Choroid plexus epithelial cell (primary cell): ENCODE measurements at regions not wholly inside any gene's neighbourhood (a gene's known extent, or its start where the extent isn't known, plus 50 kb on each side); places are given as distances from the start of the nearest gene placed in this dataset.

ENCODE experiments used
- DNase-seq: peaks from one replicate; pipeline ENCODE4 v3.0.0-alpha.2; 2010; ENCODE audit warnings: low read depth
- H3K4me3 ChIP-seq: 2 replicates; pipeline ENCODE4 v1.5.1; 2011; ENCODE audit warnings: low read depth, mild to moderate bottlenecking, control low read depth, low read length, moderate library complexity
- TF ChIP-seq, protein P1 (sequence below): conservative IDR thresholded peaks from 2 replicates; pipeline ENCODE4 v1.5.1; 2011; ENCODE audit warnings: low read depth, mild to moderate bottlenecking, control low read depth, inconsistent platforms, low read length, moderate library complexity

GRCh38 chr6:4280031-4280430 is 144.7 kb upstream of the ECI2 start:
- TF ChIP-seq, protein P1, sequence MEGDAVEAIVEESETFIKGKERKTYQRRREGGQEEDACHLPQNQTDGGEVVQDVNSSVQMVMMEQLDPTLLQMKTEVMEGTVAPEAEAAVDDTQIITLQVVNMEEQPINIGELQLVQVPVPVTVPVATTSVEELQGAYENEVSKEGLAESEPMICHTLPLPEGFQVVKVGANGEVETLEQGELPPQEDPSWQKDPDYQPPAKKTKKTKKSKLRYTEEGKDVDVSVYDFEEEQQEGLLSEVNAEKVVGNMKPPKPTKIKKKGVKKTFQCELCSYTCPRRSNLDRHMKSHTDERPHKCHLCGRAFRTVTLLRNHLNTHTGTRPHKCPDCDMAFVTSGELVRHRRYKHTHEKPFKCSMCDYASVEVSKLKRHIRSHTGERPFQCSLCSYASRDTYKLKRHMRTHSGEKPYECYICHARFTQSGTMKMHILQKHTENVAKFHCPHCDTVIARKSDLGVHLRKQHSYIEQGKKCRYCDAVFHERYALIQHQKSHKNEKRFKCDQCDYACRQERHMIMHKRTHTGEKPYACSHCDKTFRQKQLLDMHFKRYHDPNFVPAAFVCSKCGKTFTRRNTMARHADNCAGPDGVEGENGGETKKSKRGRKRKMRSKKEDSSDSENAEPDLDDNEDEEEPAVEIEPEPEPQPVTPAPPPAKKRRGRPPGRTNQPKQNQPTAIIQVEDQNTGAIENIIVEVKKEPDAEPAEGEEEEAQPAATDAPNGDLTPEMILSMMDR: no peak
- no peak for DNase-seq
- H3K4me3 ChIP-seq: no peak overlapping the region

DNA sequence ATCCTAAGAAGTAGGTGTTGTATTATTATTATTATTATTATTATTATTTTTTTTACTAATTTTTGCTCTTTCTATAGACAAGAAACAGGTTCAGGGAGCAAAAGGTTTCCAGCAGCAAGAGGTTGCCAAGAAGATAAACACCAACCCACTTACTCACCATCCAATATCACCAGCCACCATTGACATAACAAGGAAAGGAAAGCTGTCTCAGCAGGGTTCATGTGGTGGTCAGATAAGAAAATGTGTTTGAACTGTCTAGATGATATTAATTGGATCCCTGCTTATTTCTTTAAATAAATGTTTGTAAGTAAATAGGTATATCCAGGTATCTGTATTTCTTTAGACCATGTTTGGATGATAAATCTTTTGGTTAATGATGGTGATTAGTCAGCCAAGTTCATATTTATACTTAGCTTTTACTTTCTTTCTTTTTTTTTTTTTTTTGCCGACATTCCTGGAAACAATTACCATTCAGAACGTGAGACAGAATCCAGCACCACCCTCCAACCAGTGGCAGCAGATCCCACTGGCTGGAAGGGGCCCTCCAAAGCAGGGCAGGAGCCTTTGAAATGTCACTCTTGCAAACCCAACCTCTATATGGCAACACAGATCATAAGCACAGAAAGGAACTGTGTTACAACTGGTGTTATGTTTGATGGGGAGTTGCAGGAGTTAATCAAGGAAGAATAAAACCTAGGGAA is 139.2 kb upstream of the ECI2 start:
- TF ChIP-seq, protein P1: no peak
- no peak overlapping the region for H3K4me3 ChIP-seq
- DNase-seq: peak; percentile 61

DNA sequence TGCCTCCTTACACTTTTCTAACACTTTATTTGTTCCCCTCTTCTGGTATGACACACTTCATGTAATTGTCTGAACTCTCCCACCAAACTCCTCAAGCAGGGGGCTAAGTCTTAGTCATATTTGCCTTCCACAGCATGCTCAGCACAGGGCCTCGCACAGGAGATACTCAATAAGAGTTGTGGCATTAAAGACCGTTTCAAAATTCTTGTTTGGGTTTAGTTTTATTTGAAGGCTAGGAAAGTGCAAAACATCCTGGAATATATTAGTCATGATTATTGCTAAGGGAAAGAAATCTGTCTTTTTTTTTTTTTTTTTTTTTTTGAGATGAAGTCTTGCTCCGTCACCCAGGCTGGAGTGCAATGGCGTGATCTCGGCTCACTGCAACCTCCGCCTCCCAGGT is 137.6 kb upstream of the ECI2 start:
- H3K4me3 ChIP-seq: no peak overlapping the region
- TF ChIP-seq, protein P1: no peak
- DNase-seq: no peak

GRCh38 chr6:4271761-4272470 is 136.5 kb upstream of the ECI2 start:
- TF ChIP-seq, protein P1: no peak

DNA sequence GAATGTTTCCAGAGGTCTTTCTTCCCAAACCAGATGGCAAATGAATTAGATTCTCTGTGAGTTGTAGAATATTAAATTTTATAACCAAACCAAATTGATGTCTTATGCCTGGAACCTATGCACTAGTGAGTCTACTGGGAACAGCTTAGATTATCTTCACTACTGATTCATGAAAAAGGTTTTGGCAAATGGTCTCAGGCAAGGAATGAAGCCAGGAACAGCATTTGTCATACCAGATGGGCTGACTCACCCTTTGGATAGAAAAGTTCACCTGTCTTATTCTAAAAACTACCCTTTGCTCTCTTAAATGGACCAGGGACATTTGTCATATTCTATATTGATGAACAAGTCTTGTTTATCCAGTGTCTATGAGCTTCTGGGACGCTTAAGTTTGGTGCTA is 135.4 kb upstream of the ECI2 start:
- no peak overlapping the region for H3K4me3 ChIP-seq
- TF ChIP-seq, protein P1: no peak

More at GRCh38 chr6:4271761-4272470, 136.5 kb upstream of the ECI2 start:
- no peak overlapping the region for H3K4me3 ChIP-seq
- DNase-seq: peak; percentile 23

DNA sequence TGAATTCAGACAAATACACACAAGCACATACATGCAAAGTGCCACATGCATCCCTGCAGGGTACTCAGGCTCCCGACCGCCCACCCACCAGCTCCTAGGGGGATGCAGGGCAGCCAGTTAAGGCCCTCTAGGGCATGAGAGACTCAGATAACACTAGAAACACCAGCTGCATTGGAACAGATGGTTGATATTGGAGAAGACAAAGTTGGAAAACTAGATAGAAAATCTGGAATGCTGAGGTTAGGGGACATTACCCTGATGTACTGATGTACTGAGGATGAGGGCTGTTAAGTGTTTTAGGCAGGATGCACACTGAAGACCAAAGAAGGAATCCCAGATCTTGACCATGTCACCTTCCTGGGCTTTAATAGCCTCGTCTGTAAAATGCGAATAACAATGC is 134.6 kb upstream of the ECI2 start:
- TF ChIP-seq, protein P1: no peak
- no peak overlapping the region for H3K4me3 ChIP-seq
- DNase-seq: no peak

More for the DNA sequence above, 135.4 kb upstream of the ECI2 start:
- peak; percentile 42 for DNase-seq
